Fibroblast of villous mesenchyme (primary cell): ENCODE measurements at regions not wholly inside any gene's neighbourhood (a gene's known extent, or its start where the extent isn't known, plus 50 kb on each side); places are given as distances from the start of the nearest gene placed in this dataset.

Experiments used
- DNase-seq: peaks from one replicate; pipeline ENCODE4 v3.0.0-alpha.2; 2010; ENCODE audit warnings: low read depth
- H3K4me3 ChIP-seq: 2 replicates; pipeline ENCODE4 v1.5.1; 2011; ENCODE audit warnings: low read depth, mild to moderate bottlenecking, low read length
- TF ChIP-seq, protein P1 (sequence below): IDR thresholded peaks from 2 replicates; pipeline ENCODE4 v1.5.1; 2012; ENCODE audit warnings: low read depth, mild to moderate bottlenecking, low read length; ENCODE audit not compliant: insufficient read depth

DNA sequence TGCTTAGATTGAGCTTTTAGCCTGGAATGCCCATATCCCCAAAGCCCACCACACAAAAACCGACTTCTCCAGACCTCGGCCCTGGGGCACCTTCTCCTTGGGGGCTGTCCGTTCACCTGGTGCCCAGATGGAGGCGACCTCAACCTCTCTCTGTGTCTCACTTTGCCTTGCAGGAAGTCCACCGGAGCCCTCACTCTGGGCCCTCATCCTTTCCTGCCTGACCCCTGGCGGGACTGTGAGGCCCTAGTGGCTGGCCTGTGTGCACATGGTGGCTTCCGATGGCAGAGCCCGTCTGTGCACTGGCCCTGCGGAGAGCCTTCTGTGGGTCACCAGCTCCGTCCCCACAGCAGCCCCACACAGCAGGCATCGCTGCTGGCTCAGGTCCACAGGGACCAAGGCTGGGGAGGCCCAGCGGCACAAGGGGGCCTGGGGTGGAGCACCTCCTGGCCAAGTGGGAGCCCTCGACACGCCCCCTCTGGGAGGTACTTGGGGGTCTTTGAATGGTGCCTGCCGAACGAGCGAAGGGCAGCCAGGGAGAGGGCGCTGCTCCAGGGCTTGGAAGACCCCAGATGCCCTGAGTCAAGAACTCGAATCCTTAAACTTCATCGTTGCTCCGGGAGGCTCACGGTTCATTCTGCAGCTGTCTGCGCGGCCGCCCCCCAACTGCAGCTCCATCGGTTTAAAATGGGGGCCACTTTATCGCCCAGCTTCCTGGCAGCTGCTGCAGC is 97.2 kb upstream of the ADRA2C start:
- TF ChIP-seq, protein P1, sequence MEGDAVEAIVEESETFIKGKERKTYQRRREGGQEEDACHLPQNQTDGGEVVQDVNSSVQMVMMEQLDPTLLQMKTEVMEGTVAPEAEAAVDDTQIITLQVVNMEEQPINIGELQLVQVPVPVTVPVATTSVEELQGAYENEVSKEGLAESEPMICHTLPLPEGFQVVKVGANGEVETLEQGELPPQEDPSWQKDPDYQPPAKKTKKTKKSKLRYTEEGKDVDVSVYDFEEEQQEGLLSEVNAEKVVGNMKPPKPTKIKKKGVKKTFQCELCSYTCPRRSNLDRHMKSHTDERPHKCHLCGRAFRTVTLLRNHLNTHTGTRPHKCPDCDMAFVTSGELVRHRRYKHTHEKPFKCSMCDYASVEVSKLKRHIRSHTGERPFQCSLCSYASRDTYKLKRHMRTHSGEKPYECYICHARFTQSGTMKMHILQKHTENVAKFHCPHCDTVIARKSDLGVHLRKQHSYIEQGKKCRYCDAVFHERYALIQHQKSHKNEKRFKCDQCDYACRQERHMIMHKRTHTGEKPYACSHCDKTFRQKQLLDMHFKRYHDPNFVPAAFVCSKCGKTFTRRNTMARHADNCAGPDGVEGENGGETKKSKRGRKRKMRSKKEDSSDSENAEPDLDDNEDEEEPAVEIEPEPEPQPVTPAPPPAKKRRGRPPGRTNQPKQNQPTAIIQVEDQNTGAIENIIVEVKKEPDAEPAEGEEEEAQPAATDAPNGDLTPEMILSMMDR: no peak
- DNase-seq: no peak
- no peak overlapping the region for H3K4me3 ChIP-seq

GRCh38 chr4:3667258-3667657 is 98.9 kb upstream of the ADRA2C start:
- no peak overlapping the region for H3K4me3 ChIP-seq
- no peak for DNase-seq
- TF ChIP-seq, protein P1: no peak

- no peak for DNase-seq
- no peak overlapping the region for H3K4me3 ChIP-seq
- TF ChIP-seq, protein P1: no peak
Observed at GRCh38 chr4:3666263-3666662, 99.9 kb upstream of the ADRA2C start.

- DNase-seq: no peak
- no peak overlapping the region for H3K4me3 ChIP-seq
- TF ChIP-seq, protein P1: no peak
Observed at GRCh38 chr4:3665360-3665891, 100.8 kb upstream of the ADRA2C start.

GRCh38 chr4:3663791-3664190 is 102.4 kb upstream of the ADRA2C start:
- TF ChIP-seq, protein P1: no peak
- DNase-seq: no peak
- H3K4me3 ChIP-seq: no peak overlapping the region

- no peak overlapping the region for H3K4me3 ChIP-seq
- TF ChIP-seq, protein P1: no peak
- DNase-seq: no peak
Observed at GRCh38 chr4:3662516-3662915, 103.7 kb upstream of the ADRA2C start.

- TF ChIP-seq, protein P1: no peak
- H3K4me3 ChIP-seq: no peak overlapping the region
- DNase-seq: no peak
Observed at GRCh38 chr4:3661989-3662388, 104.2 kb upstream of the ADRA2C start.
